HG02610 (cell line): ENCODE measurements at regions not wholly inside any gene's neighbourhood (a gene's known extent, or its start where the extent isn't known, plus 50 kb on each side); places are given as distances from the start of the nearest gene placed in this dataset.
A peak's percentile ranks its signal among the peaks of the same experiment; 100 is the strongest.
"Not testable (repeated sequence)": the region's sequence is repeated elsewhere in the genome, so short reads cannot be mapped to it uniquely, and the experiment has no call there.

Experiments
- ATAC-seq: cut with Tn5 transposase; IDR thresholded peaks from one replicate; pipeline ENCODE4 v1.9.1; 2021; ENCODE audit warnings: mild to moderate bottlenecking, moderate library complexity; ENCODE audit not compliant: unreplicated experiment

DNA sequence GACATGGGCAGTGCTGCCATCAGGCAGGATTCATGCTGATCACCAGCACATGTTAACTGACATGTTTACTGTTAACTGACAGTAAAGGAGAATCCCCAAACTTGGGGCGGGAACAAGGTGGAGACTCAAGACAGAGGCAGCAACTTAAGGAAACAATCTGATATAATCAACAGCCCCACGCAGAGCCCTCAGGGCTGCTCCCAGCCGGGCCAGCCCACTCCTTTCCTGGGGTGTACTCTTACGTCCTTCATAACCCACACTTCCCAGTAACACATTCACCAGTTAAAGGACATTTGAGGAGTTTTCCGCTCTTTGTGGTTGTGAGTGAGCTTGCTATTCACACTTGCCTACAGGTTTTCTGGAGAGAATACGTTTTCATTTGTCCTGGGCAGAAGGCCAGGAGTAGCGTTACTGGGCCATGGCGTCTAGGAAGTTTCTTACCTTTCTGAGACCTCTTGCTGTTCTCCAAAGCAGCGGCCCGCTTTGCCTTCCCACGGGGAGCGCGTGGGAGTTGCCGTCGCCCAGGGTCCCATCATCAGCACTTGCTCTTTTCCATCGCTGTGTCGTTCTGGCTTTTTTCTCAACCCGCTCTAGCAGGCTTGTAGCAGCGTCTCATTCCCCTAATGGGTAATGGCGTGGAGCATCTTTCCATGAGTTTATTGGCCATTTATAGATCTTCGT is 56.4 kb downstream of the FOXF2 start:
- no peak for ATAC-seq

DNA sequence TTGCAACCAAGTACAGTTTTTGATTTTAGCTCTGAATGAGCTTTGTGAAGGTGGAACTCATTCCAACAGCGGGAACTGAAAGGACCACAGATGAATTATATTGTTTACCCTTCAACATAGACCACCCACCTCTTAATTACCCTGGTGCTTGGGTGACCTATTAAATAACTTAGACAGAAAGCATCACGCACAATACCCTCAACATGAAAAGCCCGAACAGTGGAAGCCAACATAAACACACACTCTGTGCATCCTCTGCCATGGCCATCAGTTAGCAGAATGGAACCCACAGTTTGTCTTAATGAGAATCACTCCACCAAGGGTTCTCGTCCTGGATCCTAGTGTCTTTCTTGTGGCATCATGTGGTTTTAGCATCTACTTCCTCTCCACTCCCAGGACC is 60.5 kb downstream of the FOXF2 start:
- ATAC-seq, result no peak

- no peak for ATAC-seq
Measured at GRCh38 chr6:1453024-1453423, 63.6 kb downstream of the FOXF2 start.

DNA sequence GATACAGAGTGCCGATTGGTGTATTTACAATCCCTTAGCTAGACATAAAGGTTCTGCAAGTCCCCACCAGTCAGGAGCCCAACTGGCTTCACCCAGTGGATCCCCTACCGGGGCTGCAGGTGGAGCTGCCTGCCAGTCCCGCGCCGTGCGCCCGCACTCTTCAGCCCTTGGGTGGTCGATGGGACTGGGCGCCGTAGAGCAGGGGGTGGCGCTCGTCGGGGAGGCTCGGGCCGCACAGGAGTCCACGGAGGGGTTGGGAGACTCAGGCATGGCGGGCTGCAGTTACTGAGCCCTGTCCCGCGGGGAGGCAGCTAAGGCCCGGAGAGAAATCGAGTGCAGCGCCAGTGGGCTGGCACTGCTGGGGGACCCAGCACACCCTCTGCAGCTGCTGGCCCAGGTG is 67.4 kb downstream of the FOXF2 start:
- not testable (repeated sequence) for ATAC-seq

DNA sequence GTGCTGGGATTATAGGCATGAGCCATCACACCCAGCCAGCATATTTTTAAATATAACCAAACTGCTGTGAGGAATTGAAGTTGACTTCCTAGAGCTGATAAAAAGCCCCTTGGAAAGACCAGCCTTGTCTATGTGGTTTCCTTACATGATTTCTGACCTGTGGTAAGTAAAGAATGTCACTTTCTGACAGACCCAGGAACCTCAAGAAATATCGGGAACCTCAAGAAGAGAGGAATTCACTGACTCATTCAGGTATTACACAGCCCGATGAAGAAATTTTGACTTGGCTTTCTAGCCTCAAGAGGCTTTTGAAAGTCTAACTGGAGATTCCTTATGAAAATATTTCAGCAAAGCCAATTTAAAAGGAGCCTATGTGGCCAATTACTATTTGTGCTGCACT is 71.8 kb downstream of the FOXF2 start:
- ATAC-seq, result peak; percentile 85

DNA sequence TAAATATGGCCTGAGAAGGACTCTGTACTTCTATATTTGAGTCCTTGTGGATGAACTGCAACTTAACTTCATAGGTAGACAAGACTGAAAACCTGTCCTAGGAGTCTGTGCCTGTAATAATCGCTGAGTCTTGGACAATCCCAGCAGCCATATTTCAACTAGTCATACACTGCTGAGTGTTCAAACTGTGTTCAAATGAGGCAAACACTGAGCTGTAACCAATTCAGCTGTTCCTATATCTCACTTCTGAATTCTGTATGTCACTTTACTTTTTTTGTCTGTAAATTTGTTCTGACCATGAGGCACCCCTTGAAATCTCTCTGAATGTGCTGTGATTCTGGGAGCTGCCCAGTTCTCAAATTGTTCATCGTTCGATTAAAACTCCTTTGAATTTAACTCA is 72.4 kb downstream of the FOXF2 start:
- ATAC-seq, result no peak

DNA sequence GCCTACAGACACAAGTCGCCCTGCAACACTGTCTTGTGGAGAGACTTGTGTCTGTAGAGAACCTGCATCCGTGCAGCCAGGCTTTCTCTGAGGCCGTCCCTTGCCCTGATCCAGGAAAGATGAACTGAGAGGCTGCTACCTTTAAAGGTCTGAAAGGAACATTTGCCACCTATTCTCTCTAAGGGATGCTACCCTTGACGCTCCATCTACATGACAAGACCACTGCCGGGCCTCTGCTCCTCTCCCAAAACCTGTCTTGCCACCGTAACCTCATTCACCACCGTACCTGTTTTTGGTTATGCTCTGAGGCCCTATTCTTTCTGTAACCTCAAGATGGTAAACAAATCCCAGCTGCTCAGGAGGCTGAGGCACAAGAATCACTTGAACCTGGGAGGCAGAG is 73.9 kb downstream of the FOXF2 start:
- ATAC-seq, result no peak

DNA sequence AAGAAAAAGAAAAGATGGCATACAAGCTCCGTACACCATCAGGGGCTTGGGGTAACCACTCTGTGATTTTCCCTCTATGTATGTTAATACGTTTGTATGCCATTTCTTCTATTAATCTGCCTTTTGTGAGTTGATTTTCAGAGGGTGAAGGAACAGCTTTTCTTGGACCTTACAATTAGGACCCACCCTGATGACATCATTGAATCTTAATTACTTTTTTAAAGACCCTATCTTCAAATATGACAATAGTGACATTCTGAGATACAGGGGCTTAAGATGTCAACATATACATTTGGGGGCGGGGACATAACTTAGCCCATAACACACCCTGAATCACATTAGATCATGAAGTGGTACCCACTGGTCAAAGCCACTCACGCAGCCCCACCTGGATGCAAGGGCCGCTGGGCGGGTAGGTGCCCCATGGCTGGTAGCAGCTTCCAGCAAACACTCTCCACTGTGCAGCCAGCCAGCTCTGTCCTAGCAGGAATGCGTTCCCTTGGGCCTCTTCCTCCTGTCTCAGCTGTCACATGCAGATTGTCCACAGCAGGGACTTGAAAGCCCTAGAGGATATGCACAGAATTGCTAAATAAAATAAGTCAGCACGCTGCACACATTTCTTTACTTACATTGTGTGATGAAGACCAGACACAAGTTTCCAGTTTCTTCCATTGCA is 74.5 kb downstream of the FOXF2 start:
- no peak for ATAC-seq

DNA sequence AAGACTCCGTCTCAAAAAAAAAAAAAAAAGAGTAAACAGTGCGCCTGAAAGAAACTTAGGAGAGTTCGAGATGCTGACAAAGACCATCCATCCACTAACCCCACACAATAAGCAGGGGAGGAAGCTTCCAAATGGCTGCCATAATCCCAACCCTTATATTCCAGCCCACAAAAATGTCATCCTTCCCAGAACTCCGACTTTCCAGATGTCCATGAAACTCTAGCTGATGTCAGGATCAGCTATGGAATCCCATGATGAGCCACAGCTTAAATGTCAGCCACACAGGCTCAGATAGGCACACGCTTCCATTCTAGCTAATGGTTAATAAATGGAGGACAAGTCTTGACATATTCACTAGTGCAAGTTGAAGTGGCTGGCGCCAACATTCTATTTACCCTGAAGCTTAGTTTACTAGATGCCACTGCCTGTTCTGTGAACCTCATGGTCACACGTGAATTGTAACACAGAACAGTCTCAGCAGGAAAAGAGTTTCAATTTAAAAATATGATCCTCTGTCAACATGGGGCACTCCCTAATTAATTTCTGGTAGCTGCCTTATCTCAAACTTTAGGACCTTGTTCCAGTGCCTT is 75.5 kb downstream of the FOXF2 start:
- no peak for ATAC-seq

DNA sequence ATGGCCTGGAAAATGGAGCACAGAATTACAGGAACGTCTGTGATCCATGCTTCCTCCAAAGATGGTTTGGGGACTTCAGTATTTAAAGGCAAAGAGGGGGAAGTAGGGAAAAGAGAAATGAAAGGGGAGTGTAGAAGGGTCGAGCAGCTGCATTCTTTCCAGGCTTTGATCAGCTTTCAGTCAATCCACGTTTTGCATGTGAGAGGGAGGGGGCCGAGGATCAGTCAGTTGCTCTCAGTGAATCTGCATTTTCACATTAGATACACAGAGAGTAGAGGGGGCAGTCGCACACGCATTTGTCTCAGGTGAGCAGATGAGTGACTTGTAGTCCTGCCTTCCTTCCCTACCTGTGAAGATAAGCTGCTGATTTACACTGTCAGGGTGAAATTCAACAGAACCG is 78.8 kb downstream of the FOXF2 start:
- no peak for ATAC-seq

DNA sequence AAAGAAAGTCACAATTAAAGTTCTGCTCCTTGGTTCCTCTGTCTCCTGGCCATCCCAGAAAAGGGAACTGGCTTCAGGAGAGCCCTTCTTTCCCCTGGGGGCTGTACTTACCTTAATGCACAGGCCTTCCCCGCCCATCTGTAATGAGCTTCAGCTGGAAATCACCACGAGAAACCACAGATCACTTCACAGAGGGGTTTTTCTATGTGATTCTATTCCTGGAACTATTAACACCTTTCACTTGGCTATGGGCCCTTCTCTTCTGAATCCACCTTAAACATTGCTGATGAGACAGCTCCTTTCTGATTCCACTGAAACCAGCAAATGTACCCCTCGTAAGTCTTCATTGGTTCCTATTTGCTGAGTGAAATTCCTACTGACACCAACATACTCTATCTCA is 80.7 kb downstream of the FOXF2 start:
- ATAC-seq, result peak; percentile 78

- ATAC-seq, result no peak
Measured at GRCh38 chr6:1472643-1473042, 83.3 kb downstream of the FOXF2 start.

DNA sequence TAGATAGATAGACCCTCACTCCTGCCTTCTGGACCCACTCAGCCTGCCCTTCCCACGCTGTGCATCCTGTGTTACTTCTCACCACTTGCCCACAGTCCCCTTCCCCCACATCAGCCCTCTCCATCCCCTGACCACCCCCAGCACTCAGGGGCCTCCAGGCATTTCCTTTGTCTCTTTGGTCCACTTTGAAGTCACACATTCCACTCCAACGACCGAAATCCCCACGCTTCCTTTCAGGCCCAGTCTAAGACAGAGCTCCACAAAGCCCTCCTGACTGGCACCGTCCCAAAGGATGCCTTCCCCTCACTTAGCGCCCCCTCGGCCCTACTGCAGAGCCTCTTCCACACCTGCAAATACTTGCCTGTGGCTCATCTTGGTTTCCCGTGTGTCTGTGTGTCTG is 83.8 kb downstream of the FOXF2 start:
- ATAC-seq, result no peak

DNA sequence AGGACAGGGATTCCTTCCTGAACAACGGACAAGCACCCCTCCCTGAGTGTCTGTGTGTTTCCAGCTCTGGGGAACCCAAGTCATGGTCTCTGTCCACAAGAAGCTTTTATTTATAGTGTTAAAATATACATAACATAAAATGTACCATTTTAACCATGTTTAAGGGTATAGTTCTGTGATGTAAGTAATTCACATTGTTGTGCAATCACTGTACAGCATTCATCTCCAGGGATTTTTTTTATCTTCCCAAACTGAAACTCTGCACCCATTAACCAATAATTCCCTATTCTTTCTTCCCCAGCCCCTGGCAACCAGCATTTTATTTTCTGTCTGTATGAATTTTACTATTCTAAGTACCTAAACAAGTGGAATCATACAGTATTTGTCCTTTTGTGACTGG is 84.2 kb downstream of the FOXF2 start:
- ATAC-seq, result no peak

DNA sequence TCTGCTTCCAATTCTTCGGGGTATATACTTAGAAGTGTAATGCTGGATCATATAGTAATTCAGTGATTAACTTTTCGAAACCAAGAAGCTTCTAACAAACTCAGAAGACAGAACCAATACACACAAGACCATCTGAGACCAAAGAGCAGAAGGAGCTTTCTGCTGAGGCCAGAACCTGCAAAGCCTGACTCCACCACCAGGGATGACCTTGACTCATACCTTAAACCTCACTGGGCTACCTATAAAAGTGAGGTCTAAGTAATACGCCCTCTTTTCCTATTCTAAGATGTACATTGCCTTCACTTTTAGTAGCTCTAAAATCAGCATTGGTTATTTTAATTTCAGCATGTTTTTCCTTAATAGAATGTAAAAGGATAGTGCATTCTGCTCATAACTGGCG is 84.8 kb downstream of the FOXF2 start:
- ATAC-seq, result no peak

GRCh38 chr6:1475174-1475573 is 85.8 kb downstream of the FOXF2 start:
- no peak for ATAC-seq

GRCh38 chr6:1477432-1478090 is 88.2 kb downstream of the FOXF2 start:
- no peak for ATAC-seq

GRCh38 chr6:1478163-1478826 is 88.9 kb downstream of the FOXF2 start:
- ATAC-seq, result not testable (repeated sequence)

GRCh38 chr6:1479095-1479494 is 89.7 kb downstream of the FOXF2 start:
- ATAC-seq, result no peak

GRCh38 chr6:1479601-1480221 is 90.3 kb downstream of the FOXF2 start:
- ATAC-seq, result no peak

DNA sequence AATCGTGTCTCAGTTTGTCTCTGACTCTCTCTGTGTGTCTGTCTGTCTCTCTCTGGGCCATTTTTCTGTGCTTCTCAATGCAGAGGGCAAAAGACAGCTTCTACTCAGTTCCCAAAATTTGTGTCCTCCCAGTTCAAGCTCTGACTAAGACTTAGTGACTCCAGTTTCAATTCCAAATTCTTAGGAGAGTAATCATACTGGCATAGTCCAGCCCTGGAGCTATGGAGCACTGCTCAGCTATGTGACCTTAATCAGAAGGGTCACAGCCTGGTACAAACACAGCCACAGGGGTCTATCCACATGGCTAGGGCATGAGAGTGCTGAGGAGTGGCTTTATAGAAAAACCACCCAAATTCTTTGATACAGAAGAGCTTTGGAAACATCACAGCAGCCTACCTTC is 91.9 kb downstream of the FOXF2 start:
- no peak for ATAC-seq
